ENCODE measurements at regions not wholly inside any gene's neighbourhood (a gene's known extent, or its start where the extent isn't known, plus 50 kb on each side); places are given as distances from the start of the nearest gene placed in this dataset.

- WGBS (ENCODE audit: low lambda C conversion rate, missing lambda C conversion rate), result 86% methylated on average over 6 of the region's 6 CpGs
- no peak for DNase-seq (ENCODE audit: low spot score)
- Histone ChIP-seq H3K4me2 (no peak overlapping the region), H3K27me3 (no peaks in the 10 kb centered on the region), H3K4me3 (no peak overlapping the region), H3K9me2 (replicated peaks; ENCODE audit: insufficient read depth) (no peaks in the 10 kb centered on the region), H3K4me1 (ENCODE audit: insufficient read depth) (no peaks in the 10 kb centered on the region), H3K27ac (no peak overlapping the region), H3K9me3 (ENCODE audit: low read depth) (no peaks in the 10 kb centered on the region), H3K79me2 (no peaks in the 10 kb centered on the region), H3K36me3 (replicated peaks; ENCODE audit: insufficient read depth, low read depth) (no peaks in the 10 kb centered on the region), H4K20me1 (ENCODE audit: insufficient read depth, poor library complexity, severe bottlenecking) (no peaks in the 10 kb centered on the region), H2AFZ (no peak overlapping the region)
- no peak for TF ChIP-seq CTCF (IDR thresholded peaks at IDR 0.05; ENCODE audit: poor library complexity)
- TF ChIP-seq EZH2phosphoT487 (IDR thresholded peaks at IDR 0.05; ENCODE audit: low read depth, severe bottlenecking, unreplicated experiment), result no peak
- TF ChIP-seq EZH2 (IDR thresholded peaks at IDR 0.05; ENCODE audit: borderline replicate concordance), result no peak
Observed at GRCh38 chr16:62392698-62393097, 356.5 kb upstream of the CDH8 start.

DNA sequence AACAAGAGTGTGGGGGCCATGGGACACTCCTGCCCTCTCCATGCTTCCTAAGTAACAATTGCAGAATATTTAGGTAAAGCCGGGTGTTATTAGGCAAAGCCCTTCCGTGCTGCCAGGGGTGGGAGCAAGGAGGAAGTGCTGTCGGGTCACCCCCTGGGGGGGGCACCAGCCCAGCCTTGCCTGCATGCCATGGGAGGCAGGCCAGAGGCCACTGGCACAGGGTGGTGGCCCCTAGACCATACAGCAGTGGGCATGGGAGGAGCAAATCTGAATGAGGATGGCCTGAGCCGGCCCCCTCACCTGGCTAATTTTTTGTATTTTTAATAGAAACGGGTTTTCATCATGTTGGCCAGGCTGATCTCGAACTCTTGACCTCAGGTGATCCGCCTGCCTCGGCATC lies 355.7 kb upstream of the CDH8 start:
- WGBS (ENCODE audit: low lambda C conversion rate, missing lambda C conversion rate), result 91% methylated on average over 8 of the region's 8 CpGs
- H3K4me3 ChIP-seq, result no peak overlapping the region
- no peaks in the 10 kb centered on the region for H4K20me1 ChIP-seq (ENCODE audit: insufficient read depth, poor library complexity, severe bottlenecking)
- no peaks in the 10 kb centered on the region for H3K27me3 ChIP-seq
- no peak overlapping the region for H3K4me2 ChIP-seq
- H3K79me2 ChIP-seq, result no peaks in the 10 kb centered on the region
- no peak for DNase-seq (ENCODE audit: low spot score)
- no peak overlapping the region for H2AFZ ChIP-seq
- no peaks in the 10 kb centered on the region for H3K4me1 ChIP-seq (ENCODE audit: insufficient read depth)
- H3K9me3 ChIP-seq (ENCODE audit: low read depth), result no peaks in the 10 kb centered on the region
- H3K36me3 ChIP-seq (replicated peaks; ENCODE audit: insufficient read depth, low read depth), result no peaks in the 10 kb centered on the region
- no peak overlapping the region for H3K27ac ChIP-seq
- H3K9me2 ChIP-seq (replicated peaks; ENCODE audit: insufficient read depth), result no peaks in the 10 kb centered on the region
- no peak for TF ChIP-seq EZH2phosphoT487 (IDR thresholded peaks at IDR 0.05; ENCODE audit: low read depth, severe bottlenecking, unreplicated experiment)
- TF ChIP-seq CTCF (IDR thresholded peaks at IDR 0.05; ENCODE audit: poor library complexity), result no peak
- no peak for TF ChIP-seq EZH2 (IDR thresholded peaks at IDR 0.05; ENCODE audit: borderline replicate concordance)

GRCh38 chr16:62391134-62391533 lies 354.9 kb upstream of the CDH8 start:
- H3K36me3 ChIP-seq (replicated peaks; ENCODE audit: insufficient read depth, low read depth), result no peaks in the 10 kb centered on the region
- H3K9me3 ChIP-seq (ENCODE audit: low read depth), result no peaks in the 10 kb centered on the region
- TF ChIP-seq CTCF (IDR thresholded peaks at IDR 0.05; ENCODE audit: poor library complexity) (no peak), EZH2phosphoT487 (IDR thresholded peaks at IDR 0.05; ENCODE audit: low read depth, severe bottlenecking, unreplicated experiment) (no peak), EZH2 (IDR thresholded peaks at IDR 0.05; ENCODE audit: borderline replicate concordance) (no peak)
- H3K4me3 ChIP-seq, result no peak overlapping the region
- H3K4me1 ChIP-seq (ENCODE audit: insufficient read depth), result no peaks in the 10 kb centered on the region
- no peak for DNase-seq (ENCODE audit: low spot score)
- no peak overlapping the region for H3K27ac ChIP-seq
- no peaks in the 10 kb centered on the region for H3K27me3 ChIP-seq
- no peak overlapping the region for H3K4me2 ChIP-seq
- no peaks in the 10 kb centered on the region for H4K20me1 ChIP-seq (ENCODE audit: insufficient read depth, poor library complexity, severe bottlenecking)
- no peak overlapping the region for H2AFZ ChIP-seq
- no peaks in the 10 kb centered on the region for H3K79me2 ChIP-seq
- 91% methylated on average over 1 of the region's 1 CpG for WGBS (ENCODE audit: low lambda C conversion rate, missing lambda C conversion rate)
- H3K9me2 ChIP-seq (replicated peaks; ENCODE audit: insufficient read depth), result no peaks in the 10 kb centered on the region

- no peaks in the 10 kb centered on the region for H4K20me1 ChIP-seq (ENCODE audit: insufficient read depth, poor library complexity, severe bottlenecking)
- no peak for DNase-seq (ENCODE audit: low spot score)
- no peaks in the 10 kb centered on the region for H3K27me3 ChIP-seq
- no peak for TF ChIP-seq EZH2 (IDR thresholded peaks at IDR 0.05; ENCODE audit: borderline replicate concordance)
- TF ChIP-seq CTCF (IDR thresholded peaks at IDR 0.05; ENCODE audit: poor library complexity), result no peak
- no peak for TF ChIP-seq EZH2phosphoT487 (IDR thresholded peaks at IDR 0.05; ENCODE audit: low read depth, severe bottlenecking, unreplicated experiment)
- H3K4me2 ChIP-seq, result no peak overlapping the region
- no peak overlapping the region for H2AFZ ChIP-seq
- H3K9me3 ChIP-seq (ENCODE audit: low read depth), result no peaks in the 10 kb centered on the region
- H3K79me2 ChIP-seq, result no peaks in the 10 kb centered on the region
- no peaks in the 10 kb centered on the region for H3K4me1 ChIP-seq (ENCODE audit: insufficient read depth)
- H3K27ac ChIP-seq, result no peak overlapping the region
- H3K9me2 ChIP-seq (replicated peaks; ENCODE audit: insufficient read depth), result no peaks in the 10 kb centered on the region
- no peak overlapping the region for H3K4me3 ChIP-seq
- H3K36me3 ChIP-seq (replicated peaks; ENCODE audit: insufficient read depth, low read depth), result no peaks in the 10 kb centered on the region
Observed at GRCh38 chr16:62390214-62390613, 354.0 kb upstream of the CDH8 start.
